Activated T-cell treated with anti-CD3 and anti-CD28 coated beads, Interleukin-2, amount 50 U/mL, for 72 hours (primary cell): ENCODE measurements at regions not wholly inside any gene's neighbourhood (a gene's known extent, or its start where the extent isn't known, plus 50 kb on each side); places are given as distances from the start of the nearest gene placed in this dataset.

ENCODE experiments used
- ATAC-seq, 2 donors: fragments of 150-1000 bp; cut with Tn5 transposase; replicated peaks in 1 of 2; 2 replicates each; pipeline ENCODE4 v1.10.0; 2021; ENCODE audit warnings: moderate library complexity in 2 of 2, mild to moderate bottlenecking in 1 of 2
- DNase-seq, 2 donors: peaks; one replicate each; pipeline ENCODE4 v3.0.0; 2021 to 2022; ENCODE audit warnings: mixed read lengths in 1 of 2
- H3K27ac Mint-ChIP-seq: one replicate; pipeline ENCODE4 v1.8.0; 2022; ENCODE audit warnings: mild to moderate bottlenecking, moderate library complexity, mixed read lengths
- H3K27me3 Mint-ChIP-seq: one replicate; pipeline ENCODE4 v1.8.0; 2022; ENCODE audit warnings: low read depth, mixed read lengths
- H3K36me3 Mint-ChIP-seq, 2 donors: one replicate each; pipeline ENCODE4 v1.8.0; 2022; ENCODE audit warnings: mixed read lengths in 2 of 2, mild to moderate bottlenecking in 1 of 2; ENCODE audit not compliant: insufficient read depth in 2 of 2
- H3K4me1 Mint-ChIP-seq: one replicate; pipeline ENCODE4 v1.8.0; 2022; ENCODE audit warnings: low read depth, mixed read lengths
- H3K4me3 Mint-ChIP-seq, 2 donors: one replicate each; pipeline ENCODE4 v1.8.0; 2022; ENCODE audit warnings: mild to moderate bottlenecking in 2 of 2, mixed read lengths in 2 of 2, moderate library complexity in 2 of 2
- H3K9me3 Mint-ChIP-seq, 2 donors: one replicate each; pipeline ENCODE4 v1.8.0; 2022; ENCODE audit warnings: mixed read lengths in 2 of 2

DNA sequence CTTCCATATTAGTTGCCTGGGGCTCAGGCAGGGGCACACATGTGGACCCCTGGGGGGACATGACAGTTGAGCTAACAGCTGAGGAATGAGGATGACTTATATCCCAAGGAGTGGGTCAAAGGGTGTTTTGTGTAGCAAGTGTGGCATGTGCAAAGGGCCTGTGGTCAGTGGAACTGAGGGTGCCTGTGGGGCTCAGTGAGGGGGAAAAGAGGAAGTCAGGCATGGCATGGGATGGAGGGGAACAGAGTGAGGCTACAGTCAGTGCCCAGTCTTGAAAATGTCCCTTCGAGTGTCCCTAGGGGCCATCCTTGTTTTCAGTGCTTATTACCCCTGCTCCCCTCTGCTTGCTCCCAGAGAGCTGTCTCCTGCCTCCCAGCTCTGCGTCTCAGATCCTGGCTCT lies 64.3 kb upstream of the CD99 start:
- ATAC-seq (no peak), DNase-seq (no peak)
- Mint-ChIP-seq H3K27ac (no peak overlapping the region), H3K4me3 (no peak overlapping the region), H3K4me1 (peaks cover 37% of the 10 kb centered on the region), H3K27me3 (no peaks in the 10 kb centered on the region), H3K36me3 (peaks cover 47 to 67% of the 10 kb centered on the region in 2 donors), H3K9me3 (peaks cover 24 to 31% of the 10 kb centered on the region in 2 donors)

DNA sequence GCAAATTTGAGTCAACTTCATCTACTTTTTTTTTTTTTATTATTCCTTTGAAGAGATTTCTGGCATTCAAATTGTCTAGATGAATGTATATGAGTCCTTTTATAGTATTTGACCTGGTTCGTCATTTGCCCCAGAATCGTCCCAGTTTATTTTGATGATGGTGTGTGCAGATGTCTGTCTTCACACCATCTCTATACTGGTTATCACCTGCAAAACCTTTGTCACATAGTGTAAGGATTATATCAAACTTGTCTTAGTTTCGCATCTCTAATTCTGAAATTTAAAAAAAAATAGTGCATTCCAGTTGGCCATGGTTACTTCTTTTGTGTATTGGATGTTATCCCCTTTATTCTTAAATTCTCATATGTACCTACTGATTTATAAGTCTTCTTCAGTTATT lies 70.5 kb upstream of the CD99 start:
- no peaks in the 10 kb centered on the region for H3K9me3 Mint-ChIP-seq
- no peaks in the 10 kb centered on the region for H3K27me3 Mint-ChIP-seq
- DNase-seq (no peak), ATAC-seq (no peak)
- H3K4me3 Mint-ChIP-seq: no peak overlapping the region
- peaks cover 2% of the 10 kb centered on the region for H3K4me1 Mint-ChIP-seq
- no peak overlapping the region for H3K27ac Mint-ChIP-seq
- H3K36me3 Mint-ChIP-seq: peaks cover 4 to 43% of the 10 kb centered on the region in 2 donors

DNA sequence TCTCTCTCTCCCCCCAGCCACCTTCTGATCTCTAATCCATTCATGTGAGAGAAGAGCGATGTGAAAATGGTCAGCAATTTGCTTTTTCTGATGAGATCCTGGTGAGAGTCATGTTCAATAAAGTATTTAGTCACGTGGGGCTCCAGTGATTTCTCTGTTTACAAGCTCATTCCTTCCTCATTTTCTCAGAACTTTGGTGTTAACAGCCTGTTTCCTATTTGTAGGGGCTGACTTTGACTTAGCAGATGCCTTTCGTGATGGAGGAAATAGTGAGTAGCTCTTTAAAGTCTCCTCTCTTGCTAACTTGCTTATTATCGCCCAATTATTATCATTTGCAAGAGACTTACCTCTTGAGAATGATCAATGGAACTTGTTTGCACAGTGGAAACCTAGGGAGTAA lies 72.6 kb upstream of the CD99 start:
- Mint-ChIP-seq H3K4me1 (peaks cover 23% of the 10 kb centered on the region), H3K27me3 (no peaks in the 10 kb centered on the region), H3K4me3 (no peak overlapping the region), H3K27ac (no peak overlapping the region), H3K9me3 (no peaks in the 10 kb centered on the region), H3K36me3 (peaks cover 11 to 46% of the 10 kb centered on the region in 2 donors)
- DNase-seq: no peak
- ATAC-seq: no peak

DNA sequence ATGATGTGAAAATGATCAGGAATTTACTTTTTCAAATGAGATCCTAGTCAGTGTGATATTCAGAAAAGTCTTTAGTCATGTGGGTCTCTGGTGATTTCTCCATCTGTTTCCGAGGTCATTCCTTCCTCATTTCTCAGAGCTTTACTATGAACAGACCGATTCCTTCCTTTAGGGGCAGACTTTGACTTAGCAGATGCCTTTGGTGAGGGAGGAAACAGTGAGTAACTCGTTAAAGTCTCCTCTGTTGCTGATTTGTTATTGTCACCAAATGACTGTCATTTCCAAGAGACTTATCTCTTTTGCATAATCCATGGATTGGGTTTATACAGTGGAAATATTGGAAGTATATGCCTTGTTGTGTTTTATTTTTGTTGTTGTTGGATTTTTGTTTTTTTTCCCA lies 76.2 kb upstream of the CD99 start:
- ATAC-seq (peak; percentile 40 to 78), DNase-seq (no peak)
- H3K36me3 Mint-ChIP-seq: peaks cover 16 to 38% of the 10 kb centered on the region in 2 donors
- peak overlapping the region; percentile 45 to 52 for H3K4me3 Mint-ChIP-seq
- no peaks in the 10 kb centered on the region for H3K9me3 Mint-ChIP-seq
- peaks cover 53% of the 10 kb centered on the region for H3K4me1 Mint-ChIP-seq
- H3K27me3 Mint-ChIP-seq: no peaks in the 10 kb centered on the region
- peak overlapping the region; percentile 69 for H3K27ac Mint-ChIP-seq

DNA sequence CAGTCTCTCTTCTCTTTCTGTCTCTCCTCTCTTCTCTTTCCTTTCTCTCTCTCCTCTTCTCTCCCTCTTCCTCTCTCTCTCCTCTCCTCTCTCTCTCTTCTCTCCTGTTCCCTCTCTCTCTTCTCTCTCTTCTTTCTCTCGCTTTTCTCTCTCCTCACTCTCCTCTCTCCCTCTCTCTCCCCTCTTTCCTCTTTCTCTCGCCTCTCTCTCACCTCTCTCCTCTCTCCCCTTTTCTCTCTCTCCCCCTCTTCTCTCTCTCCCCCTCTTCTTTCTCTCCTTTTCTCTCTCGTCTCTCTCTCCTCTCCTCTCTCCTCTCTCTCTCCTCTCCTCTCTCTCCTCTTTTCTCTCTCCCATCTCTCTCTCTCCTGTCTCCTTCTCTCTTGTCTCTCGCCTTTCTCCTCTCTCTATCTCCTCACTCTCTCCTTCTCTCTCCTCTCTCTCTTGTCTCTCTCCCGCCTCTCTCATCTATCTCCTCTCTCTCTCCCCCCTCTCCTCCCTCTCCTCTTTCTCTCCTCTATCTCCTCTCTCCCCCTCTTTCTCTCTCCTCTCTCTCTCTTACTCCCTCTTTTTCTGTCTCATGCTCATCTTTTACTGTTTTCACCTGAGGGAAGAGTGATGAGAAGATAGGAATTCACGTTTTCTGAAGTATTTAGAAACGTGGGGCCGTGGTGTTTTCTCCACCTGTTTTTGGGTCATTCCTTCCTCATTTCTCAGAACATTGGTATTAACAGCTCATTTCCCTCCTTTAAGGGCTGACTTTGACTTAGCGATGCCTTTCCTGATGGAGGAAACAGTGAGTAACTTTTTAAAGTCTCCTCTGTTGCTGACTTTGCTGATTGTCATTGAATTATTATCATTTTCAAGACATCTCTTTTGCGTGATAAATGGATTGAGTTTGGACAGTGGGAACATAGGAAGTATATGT lies 80.6 kb upstream of the CD99 start:
- DNase-seq (no peak), ATAC-seq (no peak)
- Mint-ChIP-seq H3K4me1 (peaks cover 78% of the 10 kb centered on the region), H3K4me3 (peak overlapping the region; percentile 93 to 95), H3K27ac (peak overlapping the region; percentile 95), H3K27me3 (no peaks in the 10 kb centered on the region), H3K9me3 (peaks cover 4 to 6% of the 10 kb centered on the region in 2 donors), H3K36me3 (peaks cover 17 to 21% of the 10 kb centered on the region in 2 donors)

DNA sequence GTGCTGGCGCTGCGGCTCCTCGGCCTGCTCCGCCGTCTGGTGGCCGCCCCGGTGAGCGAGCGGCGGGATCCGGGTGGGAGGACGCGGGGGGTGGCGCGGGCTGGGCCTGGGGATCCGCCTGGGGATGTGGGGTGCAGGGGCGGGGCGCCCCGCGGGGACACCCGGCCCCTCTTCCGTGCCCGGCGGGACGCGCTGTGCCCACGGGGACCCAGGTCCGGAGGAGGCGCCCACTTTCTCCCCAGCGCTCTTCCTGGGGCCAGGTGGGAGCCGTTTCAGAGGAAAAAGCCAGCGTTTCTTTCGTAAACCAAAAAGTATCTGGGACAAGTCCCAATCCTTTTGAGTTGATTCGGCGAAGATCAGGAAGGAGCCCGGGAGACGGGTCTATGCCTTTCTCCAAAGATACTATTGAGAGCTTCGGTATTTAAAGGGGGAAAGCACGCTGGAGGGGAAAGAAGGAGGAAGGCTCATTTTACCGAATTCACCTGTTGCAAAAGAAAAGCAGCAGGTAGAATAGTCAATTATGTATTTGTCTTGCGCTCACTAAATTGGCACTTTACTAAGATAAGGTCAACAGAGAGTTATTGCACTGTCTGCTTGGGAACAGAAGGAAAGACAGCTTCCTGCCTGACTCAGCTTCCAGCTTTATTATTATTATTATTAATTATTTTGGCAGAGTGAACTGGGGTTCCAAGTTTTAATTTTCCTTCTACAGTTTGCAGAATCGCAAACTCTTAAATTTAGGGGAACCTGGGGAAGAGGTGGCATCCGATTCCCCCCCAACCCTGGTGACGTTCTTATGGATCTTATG lies 81.5 kb upstream of the CD99 start:
- ATAC-seq (peak in 1 of 2 donors; percentile 66), DNase-seq (no peak)
- peaks cover 4 to 6% of the 10 kb centered on the region in 2 donors for H3K9me3 Mint-ChIP-seq
- peak overlapping the region; percentile 95 for H3K27ac Mint-ChIP-seq
- H3K4me1 Mint-ChIP-seq: peaks cover 75% of the 10 kb centered on the region
- no peaks in the 10 kb centered on the region for H3K27me3 Mint-ChIP-seq
- peaks cover 12 to 14% of the 10 kb centered on the region in 2 donors for H3K36me3 Mint-ChIP-seq
- H3K4me3 Mint-ChIP-seq: peak overlapping the region; percentile 93 to 95

DNA sequence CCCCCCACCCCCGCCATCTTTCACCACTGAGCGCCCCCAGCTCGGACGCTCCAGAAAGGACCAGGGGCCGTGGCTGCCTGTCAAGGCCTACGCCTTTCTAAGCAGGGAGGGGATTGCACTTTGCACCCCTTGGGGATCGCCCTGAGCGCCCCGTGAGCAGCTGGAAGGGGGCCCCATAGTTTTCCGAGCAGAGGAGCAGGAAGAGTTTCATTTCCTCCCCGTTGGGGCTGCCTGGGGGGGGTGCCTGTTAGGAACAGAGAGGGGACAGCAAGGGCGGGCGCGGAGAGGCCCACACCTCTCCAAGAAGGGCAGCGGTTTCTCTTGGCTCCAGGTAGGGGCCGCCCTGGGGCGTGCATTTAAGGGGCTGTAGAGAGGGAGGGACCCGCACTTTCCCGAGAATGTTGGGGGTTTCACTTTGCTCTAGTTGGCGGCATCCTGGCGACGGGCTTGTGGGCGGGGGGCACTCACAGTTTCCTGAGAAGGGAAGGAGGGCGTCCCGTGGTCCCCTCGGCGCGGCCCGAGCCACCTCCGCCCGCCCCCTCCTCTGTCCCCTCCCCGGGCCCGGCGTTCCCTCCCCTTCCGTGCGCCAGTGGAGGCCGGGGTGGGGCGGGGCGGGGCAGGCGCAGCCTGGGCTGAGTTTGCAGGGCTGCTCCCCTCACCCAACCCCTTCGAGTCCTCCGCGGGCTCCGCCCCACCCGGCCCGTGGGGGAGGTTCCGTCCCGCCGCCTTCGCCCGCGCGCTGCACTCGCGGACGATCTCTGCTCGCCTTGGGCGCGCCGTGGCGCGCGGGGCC lies 82.3 kb upstream of the CD99 start:
- peaks cover 12% of the 10 kb centered on the region in 2 donors for H3K36me3 Mint-ChIP-seq
- H3K4me3 Mint-ChIP-seq: peak overlapping the region; percentile 95
- peak; percentile 88 to 92 for DNase-seq
- H3K9me3 Mint-ChIP-seq: peaks cover 4 to 6% of the 10 kb centered on the region in 2 donors
- H3K27ac Mint-ChIP-seq: peak overlapping the region; percentile 81
- H3K4me1 Mint-ChIP-seq: peaks cover 67% of the 10 kb centered on the region
- no peaks in the 10 kb centered on the region for H3K27me3 Mint-ChIP-seq
- peak; percentile 95 to 97 for ATAC-seq

DNA sequence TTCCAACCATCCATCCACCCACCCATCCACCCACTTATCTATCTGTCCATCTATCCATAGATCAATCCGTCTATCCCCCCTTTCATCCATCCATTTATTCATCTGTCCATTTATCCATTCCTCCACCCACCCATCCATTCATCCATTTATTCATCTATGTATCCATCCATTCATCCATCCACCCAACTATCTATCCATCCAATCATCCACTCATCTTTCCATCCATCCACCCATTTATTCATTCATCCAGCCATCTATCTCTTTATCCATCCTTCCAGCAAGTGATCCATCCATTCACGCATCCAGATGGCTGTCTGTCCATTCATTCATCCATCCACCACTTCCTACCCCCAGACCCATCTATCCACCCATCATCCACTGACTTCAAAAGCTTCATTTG lies 84.0 kb upstream of the CD99 start:
- Mint-ChIP-seq H3K4me1 (peaks cover 53% of the 10 kb centered on the region), H3K27me3 (no peaks in the 10 kb centered on the region), H3K27ac (no peak overlapping the region), H3K36me3 (peaks cover 7 to 12% of the 10 kb centered on the region in 2 donors), H3K9me3 (peaks cover 4 to 6% of the 10 kb centered on the region in 2 donors), H3K4me3 (peak overlapping the region; percentile 19 to 37)
- DNase-seq (no peak), ATAC-seq (no peak)

DNA sequence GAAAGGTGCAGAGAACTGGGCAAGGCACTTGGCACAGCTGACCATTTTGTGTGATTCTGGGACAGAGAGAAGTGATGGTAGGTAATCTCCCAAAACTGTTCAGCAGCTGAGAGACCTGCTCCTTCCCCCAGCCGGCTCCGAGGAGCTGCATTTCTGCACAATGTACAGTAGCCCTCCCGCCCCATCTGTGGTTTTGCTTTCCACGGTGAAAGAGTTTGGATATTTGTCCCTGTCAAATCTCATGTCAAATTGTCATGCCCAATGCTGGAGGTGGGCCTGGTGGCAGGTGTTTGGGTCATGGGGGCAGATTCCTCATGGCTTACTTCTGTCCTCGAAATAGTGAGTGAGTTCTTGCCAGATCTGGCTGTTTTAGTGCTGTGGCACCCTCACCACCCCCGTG lies 90.5 kb upstream of the CD99 start:
- no peak overlapping the region for H3K4me3 Mint-ChIP-seq
- H3K4me1 Mint-ChIP-seq: peaks cover 6% of the 10 kb centered on the region
- H3K9me3 Mint-ChIP-seq: no peaks in the 10 kb centered on the region
- ATAC-seq: no peak
- no peak overlapping the region for H3K27ac Mint-ChIP-seq
- no peaks in the 10 kb centered on the region for H3K27me3 Mint-ChIP-seq
- H3K36me3 Mint-ChIP-seq: peaks cover 2 to 4% of the 10 kb centered on the region in 2 donors
- DNase-seq: no peak

DNA sequence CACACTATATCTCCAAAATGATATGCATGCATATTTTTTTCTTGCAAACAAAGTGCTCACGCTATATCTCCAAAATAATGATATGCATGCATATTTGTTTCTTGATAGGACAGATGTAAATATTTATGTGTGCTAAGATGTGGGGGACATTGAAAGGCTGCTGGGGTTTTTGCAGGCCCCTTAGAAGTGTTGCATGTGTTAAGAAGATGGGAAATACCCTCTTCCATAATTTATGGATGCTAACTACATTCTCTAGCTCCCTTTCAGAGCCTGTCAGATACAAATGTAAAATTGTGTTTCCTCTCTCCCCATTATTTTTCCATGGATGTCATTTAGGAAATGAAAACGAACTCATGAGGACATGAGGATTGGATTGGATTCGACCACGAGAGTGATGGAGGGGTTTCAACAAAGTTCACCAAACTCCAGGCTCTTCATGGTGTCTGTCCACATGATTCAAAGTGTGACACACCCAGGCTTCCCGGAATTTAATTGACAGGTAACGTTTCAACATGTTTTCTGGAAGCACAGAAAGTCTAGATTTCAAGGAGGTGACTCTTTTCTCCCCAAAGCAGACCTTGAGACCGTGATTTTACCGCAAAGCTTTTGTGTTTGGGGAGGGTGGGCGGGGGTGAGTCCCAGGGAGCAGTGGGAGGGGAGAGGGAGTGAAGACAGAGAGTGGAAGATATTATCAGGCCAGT lies 94.4 kb upstream of the CD99 start:
- Mint-ChIP-seq H3K9me3 (no peaks in the 10 kb centered on the region), H3K4me3 (no peak overlapping the region)
- no peak for ATAC-seq

DNA sequence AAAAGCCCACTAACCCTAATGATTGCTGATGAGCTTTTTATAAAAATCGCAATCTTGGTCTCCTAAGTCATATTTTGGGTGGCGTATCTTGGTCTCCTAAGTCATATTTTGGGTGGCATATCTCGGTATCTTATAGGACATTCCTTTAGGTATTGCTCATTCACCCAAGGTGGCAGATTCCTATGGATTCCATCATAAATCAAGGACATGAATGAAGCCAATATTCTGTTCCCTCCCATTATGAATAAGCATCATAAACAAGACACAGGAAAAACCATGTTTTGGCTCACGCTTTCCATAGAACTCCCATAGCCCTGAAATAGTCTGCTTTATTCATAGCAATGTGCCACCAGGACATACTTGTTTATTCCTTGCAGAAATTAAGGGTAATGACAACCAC lies 95.0 kb upstream of the CD99 start:
- H3K27me3 Mint-ChIP-seq: no peaks in the 10 kb centered on the region
- H3K4me3 Mint-ChIP-seq: no peak overlapping the region
- ATAC-seq (no peak), DNase-seq (no peak)
- no peaks in the 10 kb centered on the region for H3K9me3 Mint-ChIP-seq
- no peak overlapping the region for H3K27ac Mint-ChIP-seq
- peaks cover 6% of the 10 kb centered on the region for H3K4me1 Mint-ChIP-seq
- peaks cover 2% of the 10 kb centered on the region in 2 donors for H3K36me3 Mint-ChIP-seq

More for the DNA sequence above, 94.4 kb upstream of the CD99 start:
- peaks cover 6% of the 10 kb centered on the region for H3K4me1 Mint-ChIP-seq
- no peak overlapping the region for H3K27ac Mint-ChIP-seq
- H3K27me3 Mint-ChIP-seq: no peaks in the 10 kb centered on the region
- no peak for DNase-seq
- peaks cover 2 to 4% of the 10 kb centered on the region in 2 donors for H3K36me3 Mint-ChIP-seq

DNA sequence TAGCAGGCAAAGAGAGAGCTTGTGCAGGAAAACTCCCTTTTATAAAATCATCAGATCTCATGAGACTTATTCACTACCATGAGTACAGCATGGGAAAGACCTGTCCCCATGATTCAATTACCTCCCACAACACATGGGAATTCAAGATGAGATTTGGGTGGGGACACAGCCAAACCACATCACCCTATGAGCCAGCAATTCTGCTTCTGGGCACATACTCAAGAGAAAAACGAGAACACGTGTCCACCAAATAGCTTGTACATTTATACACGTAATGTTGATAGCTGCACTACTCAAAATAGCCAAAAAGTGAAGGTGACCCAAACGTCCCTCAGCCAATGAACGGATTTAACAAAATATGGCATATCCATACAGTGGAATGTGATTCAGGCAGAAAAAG lies 94.5 kb upstream of the DHRSX start:
- H3K36me3 Mint-ChIP-seq: peaks cover under 1 to 2% of the 10 kb centered on the region in 2 donors
- H3K27me3 Mint-ChIP-seq: no peaks in the 10 kb centered on the region
- no peak for ATAC-seq
- H3K9me3 Mint-ChIP-seq: no peaks in the 10 kb centered on the region
- no peak for DNase-seq
- no peak overlapping the region for H3K27ac Mint-ChIP-seq
- H3K4me3 Mint-ChIP-seq: no peak overlapping the region
- H3K4me1 Mint-ChIP-seq: peaks cover 6% of the 10 kb centered on the region
